ES-I3 (cell line): ENCODE measurements at regions not wholly inside any gene's neighbourhood (a gene's known extent, or its start where the extent isn't known, plus 50 kb on each side); places are given as distances from the start of the nearest gene placed in this dataset.
A peak's percentile ranks its signal among the peaks of the same experiment; 100 is the strongest.

ENCODE experiments used
- H3K36me3 ChIP-seq: 2 replicates; pipeline ENCODE4 v1.6.1; 2013; ENCODE audit warnings: mild to moderate bottlenecking, low read length, control low read depth, moderate library complexity; ENCODE audit not compliant: insufficient read depth
- H3K4me1 ChIP-seq: 2 replicates; pipeline ENCODE4 v1.6.1; 2013; ENCODE audit warnings: mild to moderate bottlenecking, control low read depth, low read length; ENCODE audit not compliant: insufficient read depth
- H3K9ac ChIP-seq: 2 replicates; pipeline ENCODE4 v1.6.1; 2013; ENCODE audit warnings: low read depth, mild to moderate bottlenecking, low read length, moderate library complexity
- H3K9me3 ChIP-seq: 2 replicates; pipeline ENCODE4 v1.6.1; 2013; ENCODE audit warnings: mild to moderate bottlenecking, low read length, moderate library complexity; ENCODE audit not compliant: control insufficient read depth, insufficient read depth

GRCh38 chr6:134451529-134451928 lies 133.6 kb upstream of the SGK1 start:
- no peak overlapping the region for H3K9ac ChIP-seq
- no peaks in the 10 kb centered on the region for H3K4me1 ChIP-seq
- H3K9me3 ChIP-seq = no peaks in the 10 kb centered on the region
- H3K36me3 ChIP-seq = no peaks in the 10 kb centered on the region

- no peak overlapping the region for H3K9ac ChIP-seq
- H3K36me3 ChIP-seq = no peaks in the 10 kb centered on the region
- H3K4me1 ChIP-seq = no peaks in the 10 kb centered on the region
- H3K9me3 ChIP-seq = no peaks in the 10 kb centered on the region
These were observed 131.9 kb upstream of the SGK1 start for GRCh38 chr6:134449781-134450180.

DNA sequence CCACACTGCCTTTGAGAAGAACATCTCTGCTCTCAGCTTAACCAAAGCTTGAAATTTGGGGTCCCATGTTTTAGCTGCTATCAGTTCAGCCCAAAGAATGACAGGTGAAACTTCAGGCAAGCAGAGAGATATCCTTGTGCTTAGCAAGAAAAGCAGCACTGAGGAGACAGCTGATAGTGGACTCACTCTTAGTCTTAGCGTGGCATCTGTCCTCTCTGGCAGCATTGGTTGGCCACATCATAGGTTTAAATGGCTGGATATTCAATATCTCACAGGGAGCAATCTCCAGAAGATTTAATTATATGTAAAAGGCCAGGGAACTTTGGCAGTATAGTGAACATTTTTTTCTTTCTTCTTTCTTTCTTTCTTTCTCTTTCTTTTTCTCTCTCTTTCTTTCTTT lies 131.1 kb upstream of the SGK1 start:
- no peak overlapping the region for H3K9ac ChIP-seq
- H3K9me3 ChIP-seq = no peaks in the 10 kb centered on the region
- no peaks in the 10 kb centered on the region for H3K36me3 ChIP-seq
- no peaks in the 10 kb centered on the region for H3K4me1 ChIP-seq

DNA sequence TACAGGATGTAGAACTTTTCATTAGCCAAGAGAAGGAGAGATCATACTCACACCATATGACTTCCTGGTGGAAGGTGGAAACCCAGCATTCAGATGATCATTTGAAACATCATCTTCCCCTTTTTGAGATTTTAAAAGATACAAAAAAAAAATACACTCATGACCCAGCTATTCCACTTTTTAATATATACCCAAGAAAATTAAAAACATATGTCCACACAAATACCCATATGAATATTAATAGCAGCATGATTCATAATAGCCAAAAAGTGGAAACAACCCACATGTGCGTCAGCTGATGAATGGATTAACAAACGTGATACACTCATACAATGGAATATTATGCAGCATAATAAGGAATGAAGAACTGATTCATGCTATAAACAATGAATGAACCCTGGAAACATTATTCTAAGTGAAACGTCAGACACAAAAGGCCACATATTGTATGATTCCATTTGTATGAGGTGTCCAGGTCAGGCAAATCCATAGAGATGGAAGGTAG lies 130.0 kb upstream of the SGK1 start:
- Histone ChIP-seq H3K4me1 (no peaks in the 10 kb centered on the region), H3K9ac (no peak overlapping the region), H3K9me3 (no peaks in the 10 kb centered on the region), H3K36me3 (no peaks in the 10 kb centered on the region)

DNA sequence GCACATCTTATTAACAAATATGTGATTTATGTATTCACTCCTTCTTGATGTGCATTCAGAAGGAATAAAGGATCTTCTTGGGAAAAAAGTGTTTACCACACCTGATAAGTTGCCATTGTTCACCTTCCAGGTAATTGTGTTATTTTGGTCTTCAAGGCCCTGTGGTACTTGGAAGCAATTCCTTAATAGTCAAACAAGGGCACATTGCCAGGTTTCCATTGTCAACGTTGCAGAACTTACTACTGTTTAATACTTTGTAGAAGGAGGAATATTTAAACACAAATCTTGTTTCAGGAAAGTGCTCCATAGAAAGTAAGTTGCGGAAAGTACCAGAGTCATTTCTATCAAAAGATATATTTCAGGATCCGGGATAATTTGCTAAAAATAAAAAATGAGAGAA lies 129.5 kb upstream of the SGK1 start:
- H3K36me3 ChIP-seq = no peaks in the 10 kb centered on the region
- H3K4me1 ChIP-seq = no peaks in the 10 kb centered on the region
- no peak overlapping the region for H3K9ac ChIP-seq
- H3K9me3 ChIP-seq = no peaks in the 10 kb centered on the region

GRCh38 chr6:134446896-134447295 lies 129.0 kb upstream of the SGK1 start:
- Histone ChIP-seq H3K36me3 (no peaks in the 10 kb centered on the region), H3K9me3 (no peaks in the 10 kb centered on the region), H3K9ac (no peak overlapping the region), H3K4me1 (no peaks in the 10 kb centered on the region)

DNA sequence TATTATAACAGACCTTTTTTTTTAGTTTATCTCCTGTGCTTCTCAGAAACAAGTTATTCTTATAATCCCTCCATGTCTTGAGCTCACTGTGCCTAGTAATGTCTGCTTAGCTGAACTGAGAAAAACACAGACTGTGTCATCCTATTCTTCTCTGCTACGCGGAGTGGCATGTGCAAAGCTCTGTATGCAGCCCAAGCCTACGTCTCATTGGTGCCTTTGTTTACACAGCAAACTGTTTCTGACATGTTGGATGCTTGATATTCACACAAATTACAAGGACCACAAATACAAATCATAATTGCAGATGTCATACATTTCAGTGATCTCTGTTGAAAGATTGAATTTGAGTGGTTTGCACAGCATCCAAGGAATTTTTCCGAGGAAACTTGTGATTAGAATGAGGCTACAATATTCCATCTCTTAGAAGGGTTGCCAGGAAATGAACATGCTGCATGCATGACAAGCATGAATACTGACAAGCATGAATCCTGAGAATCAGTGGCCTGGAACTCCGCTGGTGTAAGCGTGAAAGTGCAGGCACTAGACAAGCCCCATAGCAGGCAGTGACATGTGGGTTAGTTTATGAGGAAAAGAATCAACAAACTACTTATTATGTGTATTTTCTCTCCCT lies 128.4 kb upstream of the SGK1 start:
- no peaks in the 10 kb centered on the region for H3K9me3 ChIP-seq
- no peaks in the 10 kb centered on the region for H3K36me3 ChIP-seq
- no peaks in the 10 kb centered on the region for H3K4me1 ChIP-seq
- no peak overlapping the region for H3K9ac ChIP-seq

- H3K9me3 ChIP-seq = no peaks in the 10 kb centered on the region
- H3K4me1 ChIP-seq = no peaks in the 10 kb centered on the region; the same call in 1 of the 2 replicates
- H3K36me3 ChIP-seq = no peaks in the 10 kb centered on the region
- H3K9ac ChIP-seq = no peak overlapping the region
These were observed 125.1 kb upstream of the SGK1 start for GRCh38 chr6:134443009-134443408.

GRCh38 chr6:134442073-134442472 lies 124.2 kb upstream of the SGK1 start:
- Histone ChIP-seq H3K36me3 (no peaks in the 10 kb centered on the region), H3K4me1 (no peaks in the 10 kb centered on the region; the same call in 1 of the 2 replicates), H3K9me3 (no peaks in the 10 kb centered on the region), H3K9ac (no peak overlapping the region)

DNA sequence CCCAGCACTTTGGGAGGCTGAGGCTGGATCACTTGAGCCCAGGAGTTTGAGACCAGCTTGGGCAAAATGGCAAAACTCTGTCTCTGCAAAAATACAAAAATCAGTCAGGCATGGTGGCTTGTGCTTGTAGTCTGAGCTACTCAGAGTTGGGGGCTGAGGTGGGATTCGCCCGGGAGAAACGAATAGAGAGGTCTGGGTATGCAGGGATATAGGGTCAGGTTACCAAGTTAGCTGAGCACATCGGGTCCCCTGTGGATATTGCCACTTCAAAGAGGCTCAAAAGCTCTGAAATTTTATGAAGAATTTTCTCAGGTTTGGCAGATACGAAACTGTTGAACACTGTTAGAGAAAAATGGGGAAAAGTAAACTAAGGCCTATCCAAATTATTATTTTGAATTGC lies 120.9 kb upstream of the SGK1 start:
- peaks cover 6% of the 10 kb centered on the region for H3K4me1 ChIP-seq
- no peak overlapping the region for H3K9ac ChIP-seq
- H3K36me3 ChIP-seq = no peaks in the 10 kb centered on the region
- no peaks in the 10 kb centered on the region for H3K9me3 ChIP-seq

- Histone ChIP-seq H3K36me3 (no peaks in the 10 kb centered on the region), H3K9me3 (no peaks in the 10 kb centered on the region), H3K9ac (no peak overlapping the region), H3K4me1 (peaks cover 6% of the 10 kb centered on the region)
These were observed 119.5 kb upstream of the SGK1 start for GRCh38 chr6:134437376-134437775.

GRCh38 chr6:134436950-134437349 lies 119.0 kb upstream of the SGK1 start:
- peaks cover 6% of the 10 kb centered on the region for H3K4me1 ChIP-seq
- no peaks in the 10 kb centered on the region for H3K36me3 ChIP-seq
- no peaks in the 10 kb centered on the region for H3K9me3 ChIP-seq
- no peak overlapping the region for H3K9ac ChIP-seq

DNA sequence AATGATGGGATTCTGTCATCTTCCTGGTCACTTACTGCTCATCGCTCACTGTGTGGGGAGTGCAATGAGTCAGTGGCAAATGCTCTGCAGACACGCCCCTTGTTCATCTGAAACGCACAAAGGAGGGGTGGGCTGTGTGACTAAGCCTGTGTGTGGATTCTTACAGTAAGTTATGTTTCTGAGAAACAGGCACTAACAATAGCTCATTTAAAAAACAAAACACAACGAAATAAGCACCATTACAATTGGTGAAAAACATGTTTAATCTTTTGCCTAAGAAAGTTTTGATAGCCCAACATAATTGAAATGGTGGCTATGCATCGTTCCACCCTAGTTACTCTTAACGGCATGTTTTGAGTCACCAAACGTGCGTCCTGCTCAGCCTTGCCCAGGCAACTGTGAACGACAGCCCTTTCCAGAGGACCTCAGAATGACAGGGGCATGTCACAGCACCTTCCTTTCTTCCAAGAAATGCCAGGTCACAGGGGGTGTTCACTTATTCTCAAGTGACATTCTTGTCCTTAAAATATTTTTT lies 118.4 kb upstream of the SGK1 start:
- Histone ChIP-seq H3K9ac (peak overlapping the region; percentile 5; the same call in 1 of the 2 replicates), H3K4me1 (peaks cover 6% of the 10 kb centered on the region), H3K36me3 (no peaks in the 10 kb centered on the region), H3K9me3 (no peaks in the 10 kb centered on the region)

DNA sequence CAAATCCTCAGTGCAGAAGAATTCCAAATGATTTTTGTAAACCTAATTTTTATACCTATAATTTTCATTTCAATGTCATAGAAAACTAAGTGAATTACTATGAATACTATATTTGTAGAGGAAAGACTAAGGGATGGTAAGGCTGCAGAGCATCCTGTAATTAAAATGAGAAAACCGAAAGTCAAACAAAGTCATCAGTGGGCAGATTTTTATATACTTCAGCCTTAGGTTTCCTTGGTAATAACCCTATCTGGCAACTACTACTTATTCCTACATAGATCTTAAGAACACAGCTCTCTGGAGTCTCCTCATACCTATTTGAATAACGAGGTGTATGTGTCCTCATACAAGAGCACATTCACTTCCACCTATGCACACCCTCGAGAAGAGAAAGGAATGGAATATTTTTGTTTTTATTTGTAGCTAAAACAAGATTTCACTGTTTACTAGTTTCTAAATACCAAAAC lies 117.9 kb upstream of the SGK1 start:
- Histone ChIP-seq H3K4me1 (peaks cover 6% of the 10 kb centered on the region), H3K36me3 (no peaks in the 10 kb centered on the region), H3K9ac (no peak overlapping the region), H3K9me3 (no peaks in the 10 kb centered on the region)
